GM21526 (cell line): ENCODE measurements at regions not wholly inside any gene's neighbourhood (a gene's known extent, or its start where the extent isn't known, plus 50 kb on each side); places are given as distances from the start of the nearest gene placed in this dataset.

Experiments used
- ATAC-seq: cut with Tn5 transposase; IDR thresholded peaks from one replicate; pipeline ENCODE4 v1.9.1; 2021; ENCODE audit warnings: moderate library complexity; ENCODE audit not compliant: unreplicated experiment, low FRiP score

GRCh38 chr4:126776361-126776760 is 856.4 kb upstream of the INTU start:
- ATAC-seq = no peak

GRCh38 chr4:126777649-126778048 is 855.1 kb upstream of the INTU start:
- ATAC-seq = no peak

- ATAC-seq = no peak
These were observed 854.4 kb upstream of the INTU start for GRCh38 chr4:126778348-126778747.

GRCh38 chr4:126779001-126779400 is 853.8 kb upstream of the INTU start:
- no peak for ATAC-seq

GRCh38 chr4:126779436-126780166 is 853.2 kb upstream of the INTU start:
- no peak for ATAC-seq

- no peak for ATAC-seq
These were observed 849.6 kb upstream of the INTU start for GRCh38 chr4:126783191-126783590.

GRCh38 chr4:126784966-126785580 is 847.7 kb upstream of the INTU start:
- no peak for ATAC-seq

GRCh38 chr4:126790633-126791032 is 842.1 kb upstream of the INTU start:
- ATAC-seq = no peak

- no peak for ATAC-seq
These were observed 838.4 kb upstream of the INTU start for GRCh38 chr4:126794363-126794762.

- ATAC-seq = no peak
These were observed 834.5 kb upstream of the INTU start for GRCh38 chr4:126798214-126798613.

- no peak for ATAC-seq
These were observed 833.3 kb upstream of the INTU start for GRCh38 chr4:126799416-126799815.

GRCh38 chr4:126799971-126800574 is 832.7 kb upstream of the INTU start:
- ATAC-seq = no peak

- ATAC-seq = no peak
These were observed 832.1 kb upstream of the INTU start for GRCh38 chr4:126800575-126801141.

GRCh38 chr4:126807132-126807531 is 825.6 kb upstream of the INTU start:
- ATAC-seq = no peak

- ATAC-seq = no peak
These were observed 820.7 kb upstream of the INTU start for GRCh38 chr4:126812076-126812475.

GRCh38 chr4:126820631-126821030 is 812.1 kb upstream of the INTU start:
- no peak for ATAC-seq

GRCh38 chr4:126821152-126821551 is 811.6 kb upstream of the INTU start:
- no peak for ATAC-seq

GRCh38 chr4:126825083-126825482 is 807.7 kb upstream of the INTU start:
- no peak for ATAC-seq

- ATAC-seq = no peak
These were observed 805.1 kb upstream of the INTU start for GRCh38 chr4:126827669-126828068.

GRCh38 chr4:126834854-126835253 is 797.9 kb upstream of the INTU start:
- ATAC-seq = no peak

GRCh38 chr4:126838941-126839679 is 793.6 kb upstream of the INTU start:
- ATAC-seq = no peak
